Activated CD4-positive, CD25-positive, alpha-beta regulatory T cell treated with anti-CD3 and anti-CD28 coated beads, Interleukin-2, amount 50 U/mL, for 24 hours (primary cell): ENCODE measurements at regions not wholly inside any gene's neighbourhood (a gene's known extent, or its start where the extent isn't known, plus 50 kb on each side); places are given as distances from the start of the nearest gene placed in this dataset.

ENCODE experiments used
- ATAC-seq, 2 donors: fragments of 150-1000 bp; cut with Tn5 transposase; one replicate each; pipeline ENCODE4 v1.10.0; 2021; ENCODE audit warnings: mild to moderate bottlenecking in 1 of 2, moderate library complexity in 1 of 2

- no peak for ATAC-seq
Measured at GRCh38 chr2:236882074-236882473, 203.6 kb upstream of the COPS8 start.

- ATAC-seq, result no peak
Measured at GRCh38 chr2:236882930-236883329, 202.8 kb upstream of the COPS8 start.

- ATAC-seq, result no peak
Measured at GRCh38 chr2:236883819-236884218, 201.9 kb upstream of the COPS8 start.

- ATAC-seq, result no peak
Measured at GRCh38 chr2:236884569-236885175, 201.0 kb upstream of the COPS8 start.

GRCh38 chr2:236886456-236886855 is 199.2 kb upstream of the COPS8 start:
- no peak for ATAC-seq

- ATAC-seq, result no peak
Measured at GRCh38 chr2:236887531-236887930, 198.2 kb upstream of the COPS8 start.

- no peak for ATAC-seq
Measured at GRCh38 chr2:236887953-236888793, 197.5 kb upstream of the COPS8 start.

GRCh38 chr2:236888794-236889780 is 196.6 kb upstream of the COPS8 start:
- no peak for ATAC-seq

- ATAC-seq, result no peak
Measured at GRCh38 chr2:236889791-236890704, 195.6 kb upstream of the COPS8 start.

GRCh38 chr2:236892721-236893120 is 193.0 kb upstream of the COPS8 start:
- ATAC-seq, result no peak

GRCh38 chr2:236894791-236895190 is 190.9 kb upstream of the COPS8 start:
- no peak for ATAC-seq

GRCh38 chr2:236895497-236895896 is 190.2 kb upstream of the COPS8 start:
- ATAC-seq, result no peak

GRCh38 chr2:236896688-236897087 is 189.0 kb upstream of the COPS8 start:
- ATAC-seq, result no peak

- no peak for ATAC-seq
Measured at GRCh38 chr2:236899146-236899545, 186.5 kb upstream of the COPS8 start.

GRCh38 chr2:236899950-236900640 is 185.6 kb upstream of the COPS8 start:
- no peak for ATAC-seq

- no peak for ATAC-seq
Measured at GRCh38 chr2:236901956-236902355, 183.7 kb upstream of the COPS8 start.

GRCh38 chr2:236903978-236904377 is 181.7 kb upstream of the COPS8 start:
- no peak for ATAC-seq

- ATAC-seq, result no peak
Measured at GRCh38 chr2:236904389-236905263, 181.1 kb upstream of the COPS8 start.

GRCh38 chr2:236905976-236906375 is 179.7 kb upstream of the COPS8 start:
- ATAC-seq, result no peak

- ATAC-seq, result no peak
Measured at GRCh38 chr2:236908439-236909192, 177.1 kb upstream of the COPS8 start.
